ENCODE measurements at regions not wholly inside any gene's neighbourhood (a gene's known extent, or its start where the extent isn't known, plus 50 kb on each side); places are given as distances from the start of the nearest gene placed in this dataset.

- DNase-seq (no peak), FAIRE-seq (no peak)
- no peak overlapping the region for H3K9ac ChIP-seq (ENCODE audit: low read length in 3 of 3)
- no peak for TF ChIP-seq CTCF (IDR thresholded peaks at IDR 0.05; ENCODE audit: borderline replicate concordance, extremely low read depth, insufficient read depth)
- no peaks in the 10 kb centered on the region for H3K27me3 ChIP-seq (ENCODE audit: control insufficient read depth, insufficient read depth, low read length)
- H3K9me3 ChIP-seq (ENCODE audit: control insufficient read depth in 2 of 3, insufficient read depth in 1 of 3, low read length in 3 of 3) = no peaks in the 10 kb centered on the region
- intact Hi-C loops (cut with DNase I) = no loop called here
- no peaks in the 10 kb centered on the region for H3K4me1 ChIP-seq (ENCODE audit: control insufficient read depth in 2 of 3, insufficient read depth in 2 of 3, low read depth in 1 of 3, low read length in 3 of 3)
- no peaks in the 10 kb centered on the region for H3K36me3 ChIP-seq (ENCODE audit: control insufficient read depth in 2 of 3, insufficient read depth in 3 of 3, low read length in 3 of 3)
- no peak overlapping the region for H3K27ac ChIP-seq (ENCODE audit: low read depth in 2 of 2, low read length in 2 of 2)
- H3K4me3 ChIP-seq (ENCODE audit: low read length in 3 of 3) = no peak overlapping the region
These were observed 535.5 kb downstream of the PTPRC start for GRCh38 chr1:199174336-199174735.

GRCh38 chr1:199176713-199177112, 537.9 kb downstream of the PTPRC start:
- DNase-seq (no peak), FAIRE-seq (no peak)
- H3K4me3 ChIP-seq (ENCODE audit: low read length in 3 of 3) = no peak overlapping the region
- H3K27ac ChIP-seq (ENCODE audit: low read depth in 2 of 2, low read length in 2 of 2) = no peak overlapping the region
- no peaks in the 10 kb centered on the region for H3K9me3 ChIP-seq (ENCODE audit: control insufficient read depth in 2 of 3, insufficient read depth in 1 of 3, low read length in 3 of 3)
- H3K9ac ChIP-seq (ENCODE audit: low read length in 3 of 3) = no peak overlapping the region
- TF ChIP-seq CTCF (IDR thresholded peaks at IDR 0.05; ENCODE audit: borderline replicate concordance, extremely low read depth, insufficient read depth) = no peak
- no peaks in the 10 kb centered on the region for H3K36me3 ChIP-seq (ENCODE audit: control insufficient read depth in 2 of 3, insufficient read depth in 3 of 3, low read length in 3 of 3)
- no peaks in the 10 kb centered on the region for H3K4me1 ChIP-seq (ENCODE audit: control insufficient read depth in 2 of 3, insufficient read depth in 2 of 3, low read depth in 1 of 3, low read length in 3 of 3)
- H3K27me3 ChIP-seq (ENCODE audit: control insufficient read depth, insufficient read depth, low read length) = no peaks in the 10 kb centered on the region
- intact Hi-C loops (cut with DNase I) = no loop called here

GRCh38 chr1:199177241-199177640, 538.4 kb downstream of the PTPRC start:
- no peaks in the 10 kb centered on the region for H3K36me3 ChIP-seq (ENCODE audit: control insufficient read depth in 2 of 3, insufficient read depth in 3 of 3, low read length in 3 of 3)
- no peaks in the 10 kb centered on the region for H3K9me3 ChIP-seq (ENCODE audit: control insufficient read depth in 2 of 3, insufficient read depth in 1 of 3, low read length in 3 of 3)
- no peak for TF ChIP-seq CTCF (IDR thresholded peaks at IDR 0.05; ENCODE audit: borderline replicate concordance, extremely low read depth, insufficient read depth)
- H3K4me1 ChIP-seq (ENCODE audit: control insufficient read depth in 2 of 3, insufficient read depth in 2 of 3, low read depth in 1 of 3, low read length in 3 of 3) = no peaks in the 10 kb centered on the region
- H3K4me3 ChIP-seq (ENCODE audit: low read length in 3 of 3) = no peak overlapping the region
- H3K27me3 ChIP-seq (ENCODE audit: control insufficient read depth, insufficient read depth, low read length) = no peaks in the 10 kb centered on the region
- no peak overlapping the region for H3K27ac ChIP-seq (ENCODE audit: low read depth in 2 of 2, low read length in 2 of 2)
- no peak overlapping the region for H3K9ac ChIP-seq (ENCODE audit: low read length in 3 of 3)
- DNase-seq = no peak
- no peak for FAIRE-seq
- intact Hi-C loops (cut with DNase I) = no loop called here

GRCh38 chr1:199178646-199179045, 539.8 kb downstream of the PTPRC start:
- no peaks in the 10 kb centered on the region for H3K9me3 ChIP-seq (ENCODE audit: control insufficient read depth in 2 of 3, insufficient read depth in 1 of 3, low read length in 3 of 3)
- no peak overlapping the region for H3K9ac ChIP-seq (ENCODE audit: low read length in 3 of 3)
- DNase-seq = no peak
- no peak overlapping the region for H3K4me3 ChIP-seq (ENCODE audit: low read length in 3 of 3)
- no peaks in the 10 kb centered on the region for H3K4me1 ChIP-seq (ENCODE audit: control insufficient read depth in 2 of 3, insufficient read depth in 2 of 3, low read depth in 1 of 3, low read length in 3 of 3)
- intact Hi-C loops (cut with DNase I) = no loop called here
- no peak for TF ChIP-seq CTCF (IDR thresholded peaks at IDR 0.05; ENCODE audit: borderline replicate concordance, extremely low read depth, insufficient read depth)
- no peak overlapping the region for H3K27ac ChIP-seq (ENCODE audit: low read depth in 2 of 2, low read length in 2 of 2)
- H3K36me3 ChIP-seq (ENCODE audit: control insufficient read depth in 2 of 3, insufficient read depth in 3 of 3, low read length in 3 of 3) = no peaks in the 10 kb centered on the region
- H3K27me3 ChIP-seq (ENCODE audit: control insufficient read depth, insufficient read depth, low read length) = no peaks in the 10 kb centered on the region
- no peak for FAIRE-seq

Data from kidney (tissue), 13 donors.